GM12878 (cell line): ENCODE measurements at regions not wholly inside any gene's neighbourhood (a gene's known extent, or its start where the extent isn't known, plus 50 kb on each side); places are given as distances from the start of the nearest gene placed in this dataset.

Source experiments
- ATAC-seq: fragments of 200-7000 bp; cut with Tn5 transposase; 3 replicates; pipeline ENCODE4 v1.9.1; 2020; ENCODE audit warnings: mild to moderate bottlenecking, moderate library complexity
- BruUV-seq: library from RNA; stranded (reverse); fragments of 400-500 nt; replicated peaks from 2 replicates; lab custom pipeline; 2021; lab: Mats Ljungman, UMichigan
- CTCF ChIA-PET: fragments of 300-600 bp; sonication (Branson Sonifier 250); formaldehyde crosslinking; extraction: SDS; loops from one replicate; lab custom pipeline; 2021; ENCODE audit warnings: inconsistent platforms; lab: Yijun Ruan, JAX
- POLR2A ChIA-PET: fragments of 350-600 bp; formaldehyde crosslinking; extraction: SDS; loops from one replicate; lab custom pipeline; 2021; ENCODE audit warnings: inconsistent platforms; lab: Charles Lee
- RAD21 ChIA-PET: fragments of 300-600 bp; sonication (Branson Sonifier 250); formaldehyde crosslinking; loops from one replicate; lab custom pipeline; 2023; ENCODE audit warnings: antibody characterized with exemption; ENCODE audit not compliant: unreplicated experiment; lab: Charles Lee
- SMC1A ChIA-PET: fragments of 300-600 bp; sonication (Branson Sonifier 250); formaldehyde crosslinking; loops from one replicate; lab custom pipeline; 2023; ENCODE audit not compliant: unreplicated experiment, uncharacterized antibody; lab: Charles Lee
- DNase-seq: peaks from one replicate; pipeline ENCODE4 v3.0.0-alpha.2; 2011; ENCODE audit warnings: low read depth, low spot score
- FAIRE-seq: peaks from 3 replicates; lab custom pipeline; 2011; peaks lifted over from hg19 to GRCh38; lab: Jason Lieb, UNC
- H2AFZ ChIP-seq: 2 replicates; pipeline ENCODE4 v1.6.0; 2011; ENCODE audit warnings: low read depth, low read length, control low read depth; ENCODE audit not compliant: control insufficient read depth
- H3K27ac ChIP-seq: 2 replicates; pipeline ENCODE4 v1.5.1; 2011; ENCODE audit warnings: control low read depth; ENCODE audit not compliant: control insufficient read depth, insufficient read depth
- H3K27me3 ChIP-seq, 2 experiments: replicated peaks in 1 of 2; 2 replicates each; pipeline versions ENCODE4 v1.6.0 to v1.6.1; 2011; ENCODE audit warnings: low read length in 1 of 2; ENCODE audit not compliant: control insufficient read depth in 2 of 2, insufficient read depth in 2 of 2
- H3K36me3 ChIP-seq, 2 experiments: 2 replicates each; pipeline ENCODE4 v1.5.1; 2011; ENCODE audit warnings: low read length in 1 of 2; ENCODE audit not compliant: control insufficient read depth in 2 of 2, insufficient read depth in 2 of 2
- H3K4me1 ChIP-seq: 2 replicates; pipeline ENCODE4 v1.6.1; 2011; ENCODE audit warnings: mild to moderate bottlenecking, low read length, moderate library complexity, mixed read lengths; ENCODE audit not compliant: control insufficient read depth, insufficient read depth
- H3K4me2 ChIP-seq: 2 replicates; pipeline ENCODE4 v1.6.0; 2011; ENCODE audit warnings: control low read depth; ENCODE audit not compliant: control insufficient read depth, insufficient read depth
- H3K4me3 ChIP-seq: fragments of 200-600 bp; sonication (generic); 2 replicates; pipeline ENCODE4 v1.5.1; 2016
- H3K79me2 ChIP-seq: 2 replicates; pipeline ENCODE4 v1.6.0; 2011; ENCODE audit warnings: low read length; ENCODE audit not compliant: control insufficient read depth, insufficient read depth
- H3K9ac ChIP-seq: 2 replicates; pipeline ENCODE4 v1.8.0; 2011; ENCODE audit warnings: low read length, control low read depth, mixed read lengths; ENCODE audit not compliant: control insufficient read depth, insufficient read depth
- H3K9me3 ChIP-seq: replicated peaks from 3 replicates; pipeline ENCODE4 v1.5.1; 2011; ENCODE audit warnings: mild to moderate bottlenecking, low read length; ENCODE audit not compliant: control insufficient read depth, insufficient read depth
- H4K20me1 ChIP-seq: 2 replicates; pipeline ENCODE4 v1.6.0; 2011; ENCODE audit not compliant: control insufficient read depth, insufficient read depth
- BACH1 ChIP-seq: fragments of 450-650 bp; IDR thresholded peaks from 2 replicates; pipeline ENCODE4 v1.6.1; 2017; ENCODE audit warnings: mild to moderate bottlenecking, borderline replicate concordance
- DPF2 ChIP-seq: fragments of 450-650 bp; IDR thresholded peaks from 2 replicates; pipeline ENCODE4 v1.6.1; 2017; ENCODE audit warnings: mild to moderate bottlenecking
- EED ChIP-seq: sonication (generic); IDR thresholded peaks from 2 replicates; pipeline ENCODE4 v1.6.1; 2016; ENCODE audit warnings: antibody characterized with exemption, low read depth
- HCFC1 ChIP-seq: fragments of 150-350 bp; IDR thresholded peaks from 2 replicates; pipeline ENCODE4 v1.6.1; 2014; ENCODE audit warnings: low read length
- KAT2A ChIP-seq: conservative IDR thresholded peaks from 2 replicates; pipeline ENCODE4 v1.6.1; 2011; ENCODE audit warnings: low read depth, low read length; ENCODE audit not compliant: control insufficient read depth
- LARP7 ChIP-seq: fragments of 450-650 bp; IDR thresholded peaks from 2 replicates; pipeline ENCODE4 v1.6.1; 2017; ENCODE audit warnings: mild to moderate bottlenecking
- NFYB ChIP-seq: IDR thresholded peaks from 2 replicates; pipeline ENCODE4 v1.6.1; 2011; ENCODE audit warnings: low read depth, mild to moderate bottlenecking, low read length, improper control_type of control experiment, moderate library complexity; ENCODE audit not compliant: insufficient read depth
- POLR2A ChIP-seq: IDR thresholded peaks from 2 replicates; pipeline ENCODE4 v1.6.1; 2011; ENCODE audit warnings: low read depth, mild to moderate bottlenecking, low read length
- RAD21 ChIP-seq: IDR thresholded peaks from 2 replicates; pipeline ENCODE4 v1.6.1; 2011; ENCODE audit warnings: mild to moderate bottlenecking, low read depth, low read length, moderate library complexity; ENCODE audit not compliant: insufficient read depth
- RB1 ChIP-seq: fragments of 450-650 bp; formaldehyde crosslinking; IDR thresholded peaks from 2 replicates; pipeline ENCODE4 v1.6.1; 2017; ENCODE audit warnings: mild to moderate bottlenecking, borderline replicate concordance
- SUPT20H ChIP-seq: IDR thresholded peaks from 2 replicates; pipeline ENCODE4 v1.6.1; 2011; ENCODE audit warnings: low read depth, mild to moderate bottlenecking, low read length, moderate library complexity, borderline replicate concordance; ENCODE audit not compliant: control insufficient read depth
- TCF3 ChIP-seq: IDR thresholded peaks from 2 replicates; pipeline ENCODE4 v1.6.1; 2012; ENCODE audit warnings: low read depth, mild to moderate bottlenecking, low read length, borderline replicate concordance; ENCODE audit not compliant: insufficient read depth
- WRNIP1 ChIP-seq: IDR thresholded peaks from 2 replicates; pipeline ENCODE4 v1.6.1; 2011; ENCODE audit warnings: low read depth, low read length, improper control_type of control experiment, borderline replicate concordance
- ZNF217 ChIP-seq: fragments of 450-650 bp; IDR thresholded peaks from 2 replicates; pipeline ENCODE4 v1.6.1; 2017; ENCODE audit warnings: antibody characterized with exemption, mild to moderate bottlenecking
- ZZZ3 ChIP-seq: IDR thresholded peaks from 2 replicates; pipeline ENCODE4 v1.6.1; 2011; ENCODE audit warnings: low read depth; ENCODE audit not compliant: control insufficient read depth, insufficient read length
- WGBS: methylation state at CpG from one replicate; pipeline ENCODE4 v1.1.6; 2016; ENCODE audit warnings: low lambda C conversion rate; ENCODE audit not compliant: insufficient replicate concordance, insufficient coverage; ENCODE audit errors: missing lambda C conversion rate; 5-methylcytosine and 5-hydroxymethylcytosine counted together
- in situ Hi-C: fragments of 300-500 bp; cut with MboI; formaldehyde crosslinking; loops from 9 replicates; pipeline ENCODE4 v1.14.3; 2018; ENCODE audit warnings: mixed read lengths
- intact Hi-C: fragments of 100-400 bp; cut with micrococcal nuclease; formaldehyde crosslinking; loops from one replicate; pipeline ENCODE4 v1.14.2; 2022; ENCODE audit not compliant: unreplicated experiment
- TF ChIP-seq, protein P1 (sequence below): IDR thresholded peaks from 2 replicates; pipeline ENCODE4 v1.6.1; 2012; ENCODE audit warnings: low read depth, low read length, improper control_type of control experiment
- TF ChIP-seq, protein P2 (sequence below): fragments of 450-650 bp; IDR thresholded peaks from 2 replicates; pipeline ENCODE4 v1.6.1; 2017; ENCODE audit warnings: mild to moderate bottlenecking, moderate library complexity
- TF ChIP-seq, protein P3 (sequence below): IDR thresholded peaks from 2 replicates; pipeline ENCODE4 v1.6.1; 2012; ENCODE audit warnings: low read length, inconsistent platforms
- TF ChIP-seq, protein P4 (sequence below): fragments of 450-650 bp; IDR thresholded peaks from 2 replicates; pipeline ENCODE4 v1.6.1; 2017; ENCODE audit warnings: low read depth, mild to moderate bottlenecking, moderate library complexity

DNA sequence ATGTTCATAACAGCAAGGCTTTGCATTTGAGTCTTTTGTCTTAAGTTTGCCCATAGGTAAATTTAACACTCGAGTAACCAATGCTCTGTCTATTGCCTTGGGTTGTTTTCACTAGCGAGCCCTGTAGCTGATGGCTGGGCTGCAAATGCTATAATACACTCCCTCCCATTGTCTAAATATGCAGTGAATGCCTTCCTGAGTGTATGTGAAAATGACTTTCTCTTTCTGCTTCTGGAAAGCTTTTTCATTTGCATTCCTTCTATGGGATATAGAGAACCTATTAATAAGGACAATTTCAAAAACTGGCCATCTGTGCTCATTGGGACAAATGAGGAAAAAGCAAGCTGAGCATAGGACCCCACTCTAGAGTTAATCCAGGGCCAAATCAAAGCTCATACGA, 156.5 kb upstream of the FBXL4 start:
- H3K27me3 ChIP-seq: peaks cover 0 to 3% of the 10 kb centered on the region in 2 experiments; a peak in 2 of 4 replicates
- POLR2A ChIA-PET: no interaction called here
- intact Hi-C loops (no loop called here), in situ Hi-C loops (loop anchor here (25.0 kb wide), 1 partner anchor 1617 kb away; no protein-coding TSS in a partner anchor)
- SMC1A ChIA-PET: no interaction called here
- no peaks in the 10 kb centered on the region for H3K36me3 ChIP-seq
- WGBS: 15% methylated on average over 3 of the region's 3 CpGs
- H3K4me3 ChIP-seq: no peak overlapping the region
- no peak overlapping the region for H3K4me2 ChIP-seq
- CTCF ChIA-PET: interaction anchor here (2.3 kb wide), 1 partner anchor 15 kb away, joined by 9 read pairs; no protein-coding TSS in a partner anchor
- H3K79me2 ChIP-seq: no peaks in the 10 kb centered on the region
- no peak overlapping the region for H3K9ac ChIP-seq
- ATAC-seq: no peak
- no peaks in the 10 kb centered on the region for H3K4me1 ChIP-seq
- H3K27ac ChIP-seq: no peak overlapping the region
- H2AFZ ChIP-seq: no peak overlapping the region
- no peak for DNase-seq
- no peak for FAIRE-seq
- no peaks in the 10 kb centered on the region for H4K20me1 ChIP-seq
- no TSS peak for BruUV-seq
- RAD21 ChIA-PET: interaction anchor here (1.6 kb wide), 1 partner anchor 15 kb away, joined by 5 read pairs; no protein-coding TSS in a partner anchor
- no peaks in the 10 kb centered on the region for H3K9me3 ChIP-seq
- TF ChIP-seq SUPT20H (no peak), ZNF217 (no peak), POLR2A (no peak), WRNIP1 (no peak), HCFC1 (no peak), EED (no peak), TCF3 (no peak), RB1 (no peak), LARP7 (no peak), ZZZ3 (no peak), BACH1 (no peak), NFYB (no peak), DPF2 (no peak), RAD21 (no peak), KAT2A (no peak)
- TF ChIP-seq, protein P1, sequence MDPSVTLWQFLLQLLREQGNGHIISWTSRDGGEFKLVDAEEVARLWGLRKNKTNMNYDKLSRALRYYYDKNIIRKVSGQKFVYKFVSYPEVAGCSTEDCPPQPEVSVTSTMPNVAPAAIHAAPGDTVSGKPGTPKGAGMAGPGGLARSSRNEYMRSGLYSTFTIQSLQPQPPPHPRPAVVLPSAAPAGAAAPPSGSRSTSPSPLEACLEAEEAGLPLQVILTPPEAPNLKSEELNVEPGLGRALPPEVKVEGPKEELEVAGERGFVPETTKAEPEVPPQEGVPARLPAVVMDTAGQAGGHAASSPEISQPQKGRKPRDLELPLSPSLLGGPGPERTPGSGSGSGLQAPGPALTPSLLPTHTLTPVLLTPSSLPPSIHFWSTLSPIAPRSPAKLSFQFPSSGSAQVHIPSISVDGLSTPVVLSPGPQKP: no peak
- TF ChIP-seq, protein P2, sequence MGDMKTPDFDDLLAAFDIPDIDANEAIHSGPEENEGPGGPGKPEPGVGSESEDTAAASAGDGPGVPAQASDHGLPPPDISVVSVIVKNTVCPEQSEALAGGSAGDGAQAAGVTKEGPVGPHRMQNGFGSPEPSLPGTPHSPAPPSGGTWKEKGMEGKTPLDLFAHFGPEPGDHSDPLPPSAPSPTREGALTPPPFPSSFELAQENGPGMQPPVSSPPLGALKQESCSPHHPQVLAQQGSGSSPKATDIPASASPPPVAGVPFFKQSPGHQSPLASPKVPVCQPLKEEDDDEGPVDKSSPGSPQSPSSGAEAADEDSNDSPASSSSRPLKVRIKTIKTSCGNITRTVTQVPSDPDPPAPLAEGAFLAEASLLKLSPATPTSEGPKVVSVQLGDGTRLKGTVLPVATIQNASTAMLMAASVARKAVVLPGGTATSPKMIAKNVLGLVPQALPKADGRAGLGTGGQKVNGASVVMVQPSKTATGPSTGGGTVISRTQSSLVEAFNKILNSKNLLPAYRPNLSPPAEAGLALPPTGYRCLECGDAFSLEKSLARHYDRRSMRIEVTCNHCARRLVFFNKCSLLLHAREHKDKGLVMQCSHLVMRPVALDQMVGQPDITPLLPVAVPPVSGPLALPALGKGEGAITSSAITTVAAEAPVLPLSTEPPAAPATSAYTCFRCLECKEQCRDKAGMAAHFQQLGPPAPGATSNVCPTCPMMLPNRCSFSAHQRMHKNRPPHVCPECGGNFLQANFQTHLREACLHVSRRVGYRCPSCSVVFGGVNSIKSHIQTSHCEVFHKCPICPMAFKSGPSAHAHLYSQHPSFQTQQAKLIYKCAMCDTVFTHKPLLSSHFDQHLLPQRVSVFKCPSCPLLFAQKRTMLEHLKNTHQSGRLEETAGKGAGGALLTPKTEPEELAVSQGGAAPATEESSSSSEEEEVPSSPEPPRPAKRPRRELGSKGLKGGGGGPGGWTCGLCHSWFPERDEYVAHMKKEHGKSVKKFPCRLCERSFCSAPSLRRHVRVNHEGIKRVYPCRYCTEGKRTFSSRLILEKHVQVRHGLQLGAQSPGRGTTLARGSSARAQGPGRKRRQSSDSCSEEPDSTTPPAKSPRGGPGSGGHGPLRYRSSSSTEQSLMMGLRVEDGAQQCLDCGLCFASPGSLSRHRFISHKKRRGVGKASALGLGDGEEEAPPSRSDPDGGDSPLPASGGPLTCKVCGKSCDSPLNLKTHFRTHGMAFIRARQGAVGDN: no peak
- TF ChIP-seq, protein P3, sequence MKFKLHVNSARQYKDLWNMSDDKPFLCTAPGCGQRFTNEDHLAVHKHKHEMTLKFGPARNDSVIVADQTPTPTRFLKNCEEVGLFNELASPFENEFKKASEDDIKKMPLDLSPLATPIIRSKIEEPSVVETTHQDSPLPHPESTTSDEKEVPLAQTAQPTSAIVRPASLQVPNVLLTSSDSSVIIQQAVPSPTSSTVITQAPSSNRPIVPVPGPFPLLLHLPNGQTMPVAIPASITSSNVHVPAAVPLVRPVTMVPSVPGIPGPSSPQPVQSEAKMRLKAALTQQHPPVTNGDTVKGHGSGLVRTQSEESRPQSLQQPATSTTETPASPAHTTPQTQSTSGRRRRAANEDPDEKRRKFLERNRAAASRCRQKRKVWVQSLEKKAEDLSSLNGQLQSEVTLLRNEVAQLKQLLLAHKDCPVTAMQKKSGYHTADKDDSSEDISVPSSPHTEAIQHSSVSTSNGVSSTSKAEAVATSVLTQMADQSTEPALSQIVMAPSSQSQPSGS: no peak
- TF ChIP-seq, protein P4, sequence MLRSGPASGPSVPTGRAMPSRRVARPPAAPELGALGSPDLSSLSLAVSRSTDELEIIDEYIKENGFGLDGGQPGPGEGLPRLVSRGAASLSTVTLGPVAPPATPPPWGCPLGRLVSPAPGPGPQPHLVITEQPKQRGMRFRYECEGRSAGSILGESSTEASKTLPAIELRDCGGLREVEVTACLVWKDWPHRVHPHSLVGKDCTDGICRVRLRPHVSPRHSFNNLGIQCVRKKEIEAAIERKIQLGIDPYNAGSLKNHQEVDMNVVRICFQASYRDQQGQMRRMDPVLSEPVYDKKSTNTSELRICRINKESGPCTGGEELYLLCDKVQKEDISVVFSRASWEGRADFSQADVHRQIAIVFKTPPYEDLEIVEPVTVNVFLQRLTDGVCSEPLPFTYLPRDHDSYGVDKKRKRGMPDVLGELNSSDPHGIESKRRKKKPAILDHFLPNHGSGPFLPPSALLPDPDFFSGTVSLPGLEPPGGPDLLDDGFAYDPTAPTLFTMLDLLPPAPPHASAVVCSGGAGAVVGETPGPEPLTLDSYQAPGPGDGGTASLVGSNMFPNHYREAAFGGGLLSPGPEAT: no peak
